Chondrocyte (in vitro differentiated cells): ENCODE measurements at regions not wholly inside any gene's neighbourhood (a gene's known extent, or its start where the extent isn't known, plus 50 kb on each side); places are given as distances from the start of the nearest gene placed in this dataset.

Experiments
- DNase-seq: peaks from one replicate; pipeline ENCODE4 v3.0.0; 2021; ENCODE audit warnings: mixed read lengths, low spot score
- H3K27ac Mint-ChIP-seq: one replicate; pipeline ENCODE4 v1.8.0; 2021; ENCODE audit warnings: mild to moderate bottlenecking, moderate library complexity, mixed read lengths; ENCODE audit not compliant: unreplicated experiment
- H3K27me3 Mint-ChIP-seq: 2 replicates; pipeline ENCODE4 v1.8.0; 2021; ENCODE audit warnings: low read depth, mixed read lengths
- H3K36me3 Mint-ChIP-seq: 2 replicates; pipeline ENCODE4 v1.8.0; 2021; ENCODE audit warnings: low read depth, mixed read lengths
- H3K4me1 Mint-ChIP-seq: 2 replicates; pipeline ENCODE4 v1.8.0; 2021; ENCODE audit warnings: low read depth, mild to moderate bottlenecking, mixed read lengths
- H3K4me3 Mint-ChIP-seq: one replicate; pipeline ENCODE4 v1.8.0; 2021; ENCODE audit warnings: mild to moderate bottlenecking, moderate library complexity, mixed read lengths; ENCODE audit not compliant: unreplicated experiment
- H3K9me3 Mint-ChIP-seq: 2 replicates; pipeline ENCODE4 v1.8.0; 2021; ENCODE audit warnings: low read depth, mixed read lengths
- TF ChIP-seq, protein P1 (sequence below): fragments of 200-600 bp; sonication (generic); IDR thresholded peaks from 2 replicates; pipeline ENCODE4 v1.5.0; 2021; ENCODE audit warnings: antibody characterized with exemption, mild to moderate bottlenecking, moderate library complexity

DNA sequence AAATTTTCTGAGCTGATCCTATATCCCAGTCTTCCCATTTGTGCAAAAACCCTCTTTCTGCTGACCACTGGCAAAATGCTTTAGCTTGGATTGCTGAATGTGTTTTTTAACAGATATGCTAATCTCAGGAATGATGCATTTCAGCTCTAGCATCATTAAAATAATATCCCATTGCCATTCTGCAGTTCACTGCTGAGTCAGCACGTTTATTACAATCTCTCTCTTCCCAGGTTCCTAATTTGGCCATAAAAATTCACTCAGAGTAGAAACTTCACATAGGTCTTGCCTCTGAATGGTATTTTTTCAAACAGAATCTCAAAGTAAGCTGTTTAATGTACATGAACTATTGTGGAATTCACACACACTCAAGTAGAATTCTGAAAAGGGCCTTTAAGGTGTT lies 509.6 kb upstream of the SUCLG2 start:
- no peaks in the 10 kb centered on the region for H3K36me3 Mint-ChIP-seq
- no peak overlapping the region for H3K4me3 Mint-ChIP-seq
- H3K9me3 Mint-ChIP-seq: no peaks in the 10 kb centered on the region
- TF ChIP-seq, protein P1, sequence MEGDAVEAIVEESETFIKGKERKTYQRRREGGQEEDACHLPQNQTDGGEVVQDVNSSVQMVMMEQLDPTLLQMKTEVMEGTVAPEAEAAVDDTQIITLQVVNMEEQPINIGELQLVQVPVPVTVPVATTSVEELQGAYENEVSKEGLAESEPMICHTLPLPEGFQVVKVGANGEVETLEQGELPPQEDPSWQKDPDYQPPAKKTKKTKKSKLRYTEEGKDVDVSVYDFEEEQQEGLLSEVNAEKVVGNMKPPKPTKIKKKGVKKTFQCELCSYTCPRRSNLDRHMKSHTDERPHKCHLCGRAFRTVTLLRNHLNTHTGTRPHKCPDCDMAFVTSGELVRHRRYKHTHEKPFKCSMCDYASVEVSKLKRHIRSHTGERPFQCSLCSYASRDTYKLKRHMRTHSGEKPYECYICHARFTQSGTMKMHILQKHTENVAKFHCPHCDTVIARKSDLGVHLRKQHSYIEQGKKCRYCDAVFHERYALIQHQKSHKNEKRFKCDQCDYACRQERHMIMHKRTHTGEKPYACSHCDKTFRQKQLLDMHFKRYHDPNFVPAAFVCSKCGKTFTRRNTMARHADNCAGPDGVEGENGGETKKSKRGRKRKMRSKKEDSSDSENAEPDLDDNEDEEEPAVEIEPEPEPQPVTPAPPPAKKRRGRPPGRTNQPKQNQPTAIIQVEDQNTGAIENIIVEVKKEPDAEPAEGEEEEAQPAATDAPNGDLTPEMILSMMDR: no peak
- no peaks in the 10 kb centered on the region for H3K27me3 Mint-ChIP-seq
- H3K27ac Mint-ChIP-seq: no peak overlapping the region
- no peaks in the 10 kb centered on the region for H3K4me1 Mint-ChIP-seq
- no peak for DNase-seq

DNA sequence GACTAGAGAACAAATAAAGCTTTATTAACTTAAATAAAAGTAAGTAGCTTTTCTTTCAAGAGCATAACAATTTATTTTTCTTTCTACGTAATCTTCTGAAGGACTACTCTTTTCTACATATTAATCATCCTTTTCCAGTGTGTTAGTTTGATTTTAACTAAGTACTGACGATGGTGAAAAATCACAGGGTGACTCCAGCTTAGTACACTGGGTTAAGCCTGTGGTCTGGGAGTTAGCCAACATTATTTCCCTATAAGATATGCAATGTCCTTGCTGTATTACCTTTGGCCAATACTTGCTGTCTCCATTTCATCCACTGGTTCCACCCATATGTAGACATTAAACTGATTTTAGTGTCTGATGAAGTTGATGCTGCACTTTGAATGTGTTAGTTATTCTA lies 508.6 kb upstream of the SUCLG2 start:
- Mint-ChIP-seq H3K36me3 (no peaks in the 10 kb centered on the region), H3K27me3 (no peaks in the 10 kb centered on the region), H3K4me3 (no peak overlapping the region), H3K9me3 (no peaks in the 10 kb centered on the region), H3K4me1 (no peaks in the 10 kb centered on the region), H3K27ac (no peak overlapping the region)
- no peak for DNase-seq
- TF ChIP-seq, protein P1: no peak

DNA sequence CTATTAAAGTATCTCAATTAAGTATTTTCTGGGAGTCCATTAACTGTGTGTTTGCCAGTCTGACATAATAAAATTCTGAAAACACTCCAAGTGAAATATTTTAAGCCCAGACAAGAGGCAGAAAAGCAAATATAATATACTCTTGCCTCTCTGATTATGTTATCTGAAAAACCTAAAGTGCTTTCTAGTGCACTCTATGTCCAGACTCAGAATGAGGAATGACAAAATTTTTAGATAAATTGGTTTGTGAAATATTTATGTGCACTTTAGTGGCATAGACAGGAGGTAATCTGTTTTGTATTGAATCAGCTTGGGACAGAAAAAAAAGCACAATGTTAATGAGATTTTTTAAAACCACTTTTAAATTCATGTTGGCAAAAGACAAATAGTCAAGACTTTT lies 508.2 kb upstream of the SUCLG2 start:
- Mint-ChIP-seq H3K27ac (no peak overlapping the region), H3K36me3 (no peaks in the 10 kb centered on the region), H3K27me3 (no peaks in the 10 kb centered on the region), H3K9me3 (no peaks in the 10 kb centered on the region), H3K4me3 (no peak overlapping the region), H3K4me1 (no peaks in the 10 kb centered on the region)
- TF ChIP-seq, protein P1: no peak
- no peak for DNase-seq

DNA sequence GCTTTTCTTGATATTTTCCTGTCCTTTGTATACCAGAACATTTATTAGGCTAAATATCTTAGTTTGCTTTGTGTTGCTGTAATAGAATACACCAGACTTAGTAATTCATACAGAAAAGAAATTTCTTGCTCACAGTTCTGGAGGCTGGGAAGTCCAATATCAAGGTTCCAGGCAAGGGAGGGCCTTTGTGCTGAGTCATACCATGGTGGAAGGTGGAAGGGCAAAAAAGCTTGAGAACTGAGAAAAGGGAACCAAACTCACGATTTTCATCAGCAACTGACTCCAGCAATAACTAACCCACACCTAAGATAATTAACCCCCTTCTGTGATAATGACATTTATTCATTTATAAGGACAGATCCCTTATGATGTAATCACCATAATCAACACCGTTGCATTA lies 496.9 kb upstream of the SUCLG2 start:
- Mint-ChIP-seq H3K4me1 (no peaks in the 10 kb centered on the region), H3K36me3 (no peaks in the 10 kb centered on the region), H3K27me3 (peaks cover 3% of the 10 kb centered on the region), H3K27ac (no peak overlapping the region), H3K9me3 (no peaks in the 10 kb centered on the region), H3K4me3 (no peak overlapping the region)
- no peak for DNase-seq
- TF ChIP-seq, protein P1: no peak

DNA sequence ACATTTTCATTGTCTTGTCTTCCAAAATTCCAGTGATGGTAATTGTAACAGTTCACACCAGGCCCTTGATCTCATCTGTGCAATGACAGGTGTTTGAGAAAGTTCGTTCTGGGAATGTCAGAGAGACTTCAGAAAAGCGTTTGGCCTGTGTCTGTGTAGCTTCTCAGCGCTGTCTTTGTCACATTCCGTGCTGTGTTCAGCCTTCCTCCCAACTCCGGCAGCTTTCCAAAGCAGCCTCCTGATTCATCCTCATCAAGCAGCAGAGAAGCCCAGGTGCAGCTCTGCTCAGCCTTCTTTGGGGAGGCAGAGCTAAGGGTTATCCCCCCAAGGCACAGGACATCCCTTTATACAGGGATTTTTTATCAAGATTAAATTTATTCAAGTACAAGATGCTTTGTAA lies 494.0 kb upstream of the SUCLG2 start:
- no peaks in the 10 kb centered on the region for H3K9me3 Mint-ChIP-seq
- H3K4me1 Mint-ChIP-seq: no peaks in the 10 kb centered on the region
- H3K4me3 Mint-ChIP-seq: no peak overlapping the region
- peaks cover 3% of the 10 kb centered on the region for H3K27me3 Mint-ChIP-seq
- H3K27ac Mint-ChIP-seq: no peak overlapping the region
- TF ChIP-seq, protein P1: no peak
- H3K36me3 Mint-ChIP-seq: no peaks in the 10 kb centered on the region
- DNase-seq: no peak
